HCT116 (cell line): ENCODE measurements at regions not wholly inside any gene's neighbourhood (a gene's known extent, or its start where the extent isn't known, plus 50 kb on each side); places are given as distances from the start of the nearest gene placed in this dataset.

Experiments used
- ATAC-seq: fragments of 200-7000 bp; cut with Tn5 transposase; 2 replicates; pipeline ENCODE4 v1.9.1; 2020; ENCODE audit warnings: mild to moderate bottlenecking, moderate library complexity
- BruUV-seq: library from RNA; stranded (reverse); fragments of 400-500 nt; replicated peaks from 2 replicates; lab custom pipeline; 2021; lab: Mats Ljungman, UMichigan
- CTCF ChIA-PET: fragments of 300-600 bp; sonication (Branson Sonifier 250); formaldehyde crosslinking; loops from one replicate; lab custom pipeline; 2021; ENCODE audit warnings: antibody characterized with exemption; lab: Charles Lee
- POLR2A ChIA-PET: fragments of 300-600, 350-600 bp; sonication (Branson Sonifier 250); formaldehyde crosslinking; loops from one replicate; lab custom pipeline; 2021; ENCODE audit warnings: antibody characterized with exemption; lab: Charles Lee
- RAD21 ChIA-PET, 2 experiments: fragments of 300-600 bp; sonication (Branson Sonifier 250); formaldehyde crosslinking; loops; one replicate each; lab custom pipeline; 2023; ENCODE audit warnings: low total read pairs in 2 of 2; ENCODE audit not compliant: uncharacterized antibody in 2 of 2, unreplicated experiment in 2 of 2, low non-redundant PET in 1 of 2; lab: Charles Lee
- DNase-seq: peaks from one replicate; pipeline ENCODE4 v3.0.0-alpha.2; 2010; ENCODE audit warnings: low read depth, low spot score
- H2AFZ ChIP-seq: fragments of 200-600 bp; shearing (Covaris generic), sonication (generic); 2 replicates; pipeline ENCODE4 v1.6.1; 2017; ENCODE audit warnings: low read depth, mixed run types, mixed read lengths, antibody characterized with exemption, low read length; ENCODE audit not compliant: poor library complexity, severe bottlenecking
- H3K27ac ChIP-seq: 2 replicates; pipeline ENCODE4 v1.5.1; 2012; ENCODE audit warnings: low read depth, low read length
- H3K27me3 ChIP-seq: fragments of 200-600 bp; sonication (generic); 2 replicates; pipeline ENCODE4 v1.6.1; 2016; ENCODE audit warnings: mixed run types, low read length, mixed read lengths; ENCODE audit not compliant: insufficient read depth
- H3K36me3 ChIP-seq, 2 experiments: fragments of 200-500 bp in 1 of 2; fragments of 200-600 bp in 1 of 2; sonication (Bioruptor generic) in 1 of 2; sonication (generic) in 1 of 2; 2 replicates each; pipeline versions ENCODE4 v1.5.1 to v1.6.1; 2014 to 2016; ENCODE audit warnings: low read length in 2 of 2, inconsistent platforms in 1 of 2, mixed read lengths in 1 of 2, mixed run types in 1 of 2; ENCODE audit not compliant: insufficient read depth in 2 of 2, control insufficient read depth in 1 of 2
- H3K4me1 ChIP-seq, 2 experiments: fragments of 200-600 bp in 1 of 2; sonication (generic) in 1 of 2; 2 replicates each; pipeline versions ENCODE4 v1.5.1 to v1.6.1; 2012 to 2017; ENCODE audit warnings: low read length in 2 of 2, inconsistent platforms in 1 of 2, mild to moderate bottlenecking in 1 of 2, mixed read lengths in 1 of 2, mixed run types in 1 of 2, moderate library complexity in 1 of 2; ENCODE audit not compliant: insufficient read depth in 2 of 2, control insufficient read depth in 1 of 2
- H3K4me2 ChIP-seq: fragments of 200-600 bp; sonication (generic); 2 replicates; pipeline ENCODE4 v1.6.1; 2017; ENCODE audit warnings: mixed run types, low read length, mixed read lengths
- H3K4me3 ChIP-seq, 2 experiments: fragments of 200-600 bp in 1 of 2; sonication (generic) in 1 of 2; replicated peaks in 1 of 2; 2 replicates each; pipeline ENCODE4 v1.5.1; 2011 to 2016; ENCODE audit warnings: low read length in 2 of 2, control low read depth in 1 of 2, low read depth in 1 of 2, mild to moderate bottlenecking in 1 of 2, mixed read lengths in 1 of 2, mixed run types in 1 of 2
- H3K79me2 ChIP-seq: fragments of 200-600 bp; sonication (generic); 2 replicates; pipeline ENCODE4 v1.6.1; 2017; ENCODE audit warnings: mild to moderate bottlenecking, mixed run types, low read length, moderate library complexity, mixed read lengths; ENCODE audit not compliant: insufficient read depth
- H3K9ac ChIP-seq: fragments of 200-600 bp; sonication (generic); 2 replicates; pipeline ENCODE4 v1.6.1; 2016; ENCODE audit warnings: low read length, mixed read lengths
- H3K9me2 ChIP-seq: fragments of 200-600 bp; sonication (generic), shearing (Covaris generic); 2 replicates; pipeline ENCODE4 v1.6.1; 2017; ENCODE audit warnings: mixed run types, mild to moderate bottlenecking, moderate library complexity; ENCODE audit not compliant: insufficient read depth
- H3K9me3 ChIP-seq, 2 experiments: fragments of 200-500 bp in 1 of 2; fragments of 200-600 bp in 1 of 2; sonication (Bioruptor generic) in 1 of 2; sonication (generic) in 1 of 2; 2 replicates each; pipeline ENCODE4 v1.6.1; 2014 to 2017; ENCODE audit warnings: low read length in 2 of 2, mixed read lengths in 2 of 2, inconsistent platforms in 1 of 2, low read depth in 1 of 2, mild to moderate bottlenecking in 1 of 2, mixed run types in 1 of 2, moderate library complexity in 1 of 2; ENCODE audit not compliant: control insufficient read depth in 1 of 2, insufficient read depth in 1 of 2
- H4K20me1 ChIP-seq: fragments of 200-600 bp; sonication (generic), shearing (Covaris generic); 2 replicates; pipeline ENCODE4 v1.6.1; 2017; ENCODE audit warnings: mixed run types, mild to moderate bottlenecking, moderate library complexity; ENCODE audit not compliant: insufficient read depth
- CEBPB ChIP-seq: IDR thresholded peaks from 2 replicates; pipeline ENCODE4 v1.6.1; 2012; ENCODE audit warnings: low read depth
- EGR1 ChIP-seq: IDR thresholded peaks from 2 replicates; pipeline ENCODE4 v1.6.1; 2012; ENCODE audit warnings: low read depth
- MAX ChIP-seq: IDR thresholded peaks from 2 replicates; pipeline ENCODE4 v1.6.1; 2012
- POLR2AphosphoS5 ChIP-seq: IDR thresholded peaks from 2 replicates; pipeline ENCODE4 v1.6.1; 2011; ENCODE audit warnings: mild to moderate bottlenecking, low read depth, low read length, moderate library complexity
- RAD21 ChIP-seq: IDR thresholded peaks from 2 replicates; pipeline ENCODE4 v1.6.1; 2012; ENCODE audit warnings: low read depth, mild to moderate bottlenecking
- REST ChIP-seq: IDR thresholded peaks from 2 replicates; pipeline ENCODE4 v1.6.1; 2012; ENCODE audit warnings: low read depth
- SP1 ChIP-seq: IDR thresholded peaks from 2 replicates; pipeline ENCODE4 v1.6.1; 2012; ENCODE audit warnings: low read depth
- TCF7L2 ChIP-seq: IDR thresholded peaks from 2 replicates; pipeline ENCODE4 v1.7.0; 2011; ENCODE audit warnings: borderline replicate concordance, inconsistent platforms; ENCODE audit not compliant: insufficient read depth, insufficient read length; ENCODE audit errors: extremely low read depth
- ZFX ChIP-seq: fragments of 450-650 bp; IDR thresholded peaks from 2 replicates; pipeline ENCODE4 v1.6.1; 2017
- intact Hi-C: fragments of 100-400 bp; cut with micrococcal nuclease; formaldehyde crosslinking; loops from 2 replicates; pipeline ENCODE4 v1.10.0; 2022

GRCh38 chr1:189022015-189022414, 1455.6 kb downstream of the BRINP3 start:
- H3K4me2 ChIP-seq: no peak overlapping the region
- H2AFZ ChIP-seq: no peak overlapping the region
- intact Hi-C loops: no loop called here
- no peaks in the 10 kb centered on the region for H3K4me1 ChIP-seq
- no peaks in the 10 kb centered on the region for H3K9me3 ChIP-seq
- H3K9me2 ChIP-seq: no peaks in the 10 kb centered on the region; the same call in 1 of the 2 replicates
- POLR2A ChIA-PET: no interaction called here
- H4K20me1 ChIP-seq: no peaks in the 10 kb centered on the region
- no peak overlapping the region for H3K4me3 ChIP-seq
- no peaks in the 10 kb centered on the region for H3K27me3 ChIP-seq
- TF ChIP-seq TCF7L2: no peak
- TF ChIP-seq POLR2AphosphoS5: no peak
- no peak for TF ChIP-seq EGR1
- TF ChIP-seq MAX: no peak
- TF ChIP-seq RAD21: no peak
- TF ChIP-seq SP1: no peak
- TF ChIP-seq ZFX: no peak
- no peak for TF ChIP-seq REST
- TF ChIP-seq CEBPB: no peak
- DNase-seq (no peak), ATAC-seq (no peak)
- H3K79me2 ChIP-seq: no peaks in the 10 kb centered on the region
- no peak overlapping the region for H3K27ac ChIP-seq
- H3K9ac ChIP-seq: no peak overlapping the region
- no TSS peak for BruUV-seq
- RAD21 ChIA-PET: no interaction called here
- H3K36me3 ChIP-seq: no peaks in the 10 kb centered on the region
- CTCF ChIA-PET: no interaction called here
